DOHH2 (cell line): ENCODE measurements at regions not wholly inside any gene's neighbourhood (a gene's known extent, or its start where the extent isn't known, plus 50 kb on each side); places are given as distances from the start of the nearest gene placed in this dataset.
"Not testable (repeated sequence)": the region's sequence is repeated elsewhere in the genome, so short reads cannot be mapped to it uniquely, and the experiment has no call there.

Experiments used
- EZH2phosphoT487 ChIP-seq: fragments of 200-600 bp; sonication (generic); IDR thresholded peaks from 2 replicates; pipeline ENCODE4 v1.6.1; 2017; ENCODE audit warnings: borderline replicate concordance, mild to moderate bottlenecking, antibody characterized with exemption, low read length, moderate library complexity, mixed read lengths
- TF ChIP-seq, protein P1 (sequence below): fragments of 200-600 bp; sonication (generic); IDR thresholded peaks from one replicate; pipeline ENCODE4 v1.5.1; 2014; ENCODE audit warnings: antibody characterized with exemption, mild to moderate bottlenecking, low read depth, low read length; ENCODE audit not compliant: poor library complexity, severe bottlenecking

DNA sequence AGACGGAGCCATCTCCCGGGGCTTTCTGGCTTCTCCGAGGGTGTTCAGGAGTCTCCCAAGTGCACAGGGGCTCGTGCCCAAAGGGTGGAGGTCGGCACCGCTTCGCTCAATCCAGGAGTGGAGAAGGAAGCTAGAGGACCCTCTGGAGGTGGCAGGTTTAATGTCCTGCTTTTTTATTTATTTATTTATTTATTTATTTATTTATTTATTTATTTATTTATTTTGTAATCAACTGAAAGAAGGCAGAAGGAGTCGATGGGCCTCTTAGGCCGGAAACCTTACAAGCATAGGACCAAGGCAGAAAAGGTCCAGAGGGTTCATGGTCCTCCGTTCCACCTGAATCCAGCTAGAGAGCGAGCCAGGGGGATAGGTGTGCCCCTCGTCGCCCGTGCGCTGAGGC lies 289.4 kb upstream of the AGTR2 start:
- TF ChIP-seq, protein P1, sequence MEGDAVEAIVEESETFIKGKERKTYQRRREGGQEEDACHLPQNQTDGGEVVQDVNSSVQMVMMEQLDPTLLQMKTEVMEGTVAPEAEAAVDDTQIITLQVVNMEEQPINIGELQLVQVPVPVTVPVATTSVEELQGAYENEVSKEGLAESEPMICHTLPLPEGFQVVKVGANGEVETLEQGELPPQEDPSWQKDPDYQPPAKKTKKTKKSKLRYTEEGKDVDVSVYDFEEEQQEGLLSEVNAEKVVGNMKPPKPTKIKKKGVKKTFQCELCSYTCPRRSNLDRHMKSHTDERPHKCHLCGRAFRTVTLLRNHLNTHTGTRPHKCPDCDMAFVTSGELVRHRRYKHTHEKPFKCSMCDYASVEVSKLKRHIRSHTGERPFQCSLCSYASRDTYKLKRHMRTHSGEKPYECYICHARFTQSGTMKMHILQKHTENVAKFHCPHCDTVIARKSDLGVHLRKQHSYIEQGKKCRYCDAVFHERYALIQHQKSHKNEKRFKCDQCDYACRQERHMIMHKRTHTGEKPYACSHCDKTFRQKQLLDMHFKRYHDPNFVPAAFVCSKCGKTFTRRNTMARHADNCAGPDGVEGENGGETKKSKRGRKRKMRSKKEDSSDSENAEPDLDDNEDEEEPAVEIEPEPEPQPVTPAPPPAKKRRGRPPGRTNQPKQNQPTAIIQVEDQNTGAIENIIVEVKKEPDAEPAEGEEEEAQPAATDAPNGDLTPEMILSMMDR, result not testable (repeated sequence)
- not testable (repeated sequence) for TF ChIP-seq EZH2phosphoT487
